Adrenal gland (tissue), 5 donors: ENCODE measurements at regions not wholly inside any gene's neighbourhood (a gene's known extent, or its start where the extent isn't known, plus 50 kb on each side); places are given as distances from the start of the nearest gene placed in this dataset.

ENCODE experiments used
- CTCF ChIP-seq, 6 experiments: fragments of 450-650 bp in 4 of 6; fragments of 200-600 bp in 2 of 6; sonication (generic) in 1 of 6; IDR thresholded peaks; 1 replicate in 5 of 6; 2 replicates in 1 of 6; pipeline versions ENCODE4 v1.5.1 to v1.8.0; 2016 to 2021; ENCODE audit warnings: antibody characterized with exemption in 6 of 6, mild to moderate bottlenecking in 2 of 6, moderate library complexity in 1 of 6
- POLR2A ChIP-seq, 2 donors: fragments of 450-650 bp; IDR thresholded peaks; one replicate each; pipeline ENCODE4 v1.6.1; 2017; ENCODE audit warnings: antibody characterized with exemption in 2 of 2, mild to moderate bottlenecking in 2 of 2, moderate library complexity in 1 of 2
- donor health status: DM: no; HTN: no; CAD: no.

- TF ChIP-seq POLR2A (IDR thresholded peaks at IDR 0.05) (no peak), CTCF (IDR thresholded peaks at IDR 0.05) (no peak)
Observed at GRCh38 chr15:31212326-31213080, 111.0 kb upstream of the TRPM1 start.
